Rectal smooth muscle tissue (tissue), 1 donor: ENCODE measurements at regions not wholly inside any gene's neighbourhood (a gene's known extent, or its start where the extent isn't known, plus 50 kb on each side); places are given as distances from the start of the nearest gene placed in this dataset.
"Not testable (repeated sequence)": the region's sequence is repeated elsewhere in the genome, so short reads cannot be mapped to it uniquely, and the experiment has no call there.

Source experiments
- H3K27ac ChIP-seq: one replicate; pipeline ENCODE4 v1.7.0; 2013; ENCODE audit warnings: low read depth, low read length, inconsistent platforms
- H3K27me3 ChIP-seq: one replicate; pipeline ENCODE4 v1.7.0; 2013; ENCODE audit warnings: low read length; ENCODE audit not compliant: control insufficient read depth, insufficient read depth
- H3K36me3 ChIP-seq: one replicate; pipeline ENCODE4 v1.7.0; 2013; ENCODE audit warnings: low read length; ENCODE audit not compliant: control insufficient read depth, insufficient read depth
- H3K4me1 ChIP-seq: one replicate; pipeline ENCODE4 v1.7.0; 2013; ENCODE audit warnings: low read length; ENCODE audit not compliant: control insufficient read depth, insufficient read depth
- H3K4me3 ChIP-seq: one replicate; pipeline ENCODE4 v1.7.0; 2013; ENCODE audit warnings: low read length
- H3K9ac ChIP-seq: one replicate; pipeline ENCODE4 v1.7.0; 2013; ENCODE audit warnings: low read length

DNA sequence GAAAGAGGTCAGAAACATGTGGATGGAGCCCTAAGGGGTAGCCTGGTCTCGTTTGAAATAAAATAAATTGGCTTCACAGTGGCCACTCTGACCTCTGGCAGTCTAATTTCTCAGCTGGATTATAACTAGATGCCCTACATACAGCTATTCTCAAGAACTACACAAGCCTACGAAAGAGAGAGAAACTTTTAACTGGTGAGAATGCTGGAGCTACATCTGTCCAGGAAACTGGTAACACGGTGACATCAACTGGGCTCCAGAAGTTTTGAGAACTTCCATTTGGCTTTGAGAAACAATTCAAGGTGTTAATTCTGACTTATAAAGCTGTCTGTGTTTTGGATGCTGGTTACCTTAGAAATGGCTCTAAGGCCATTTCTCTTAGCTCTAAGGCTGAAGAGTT lies 187.3 kb upstream of the TENT5A start:
- Histone ChIP-seq H3K4me3 (no peak overlapping the region), H3K4me1 (peaks cover 3% of the 10 kb centered on the region), H3K9ac (no peak overlapping the region), H3K36me3 (no peaks in the 10 kb centered on the region), H3K27ac (no peak overlapping the region), H3K27me3 (no peaks in the 10 kb centered on the region)

DNA sequence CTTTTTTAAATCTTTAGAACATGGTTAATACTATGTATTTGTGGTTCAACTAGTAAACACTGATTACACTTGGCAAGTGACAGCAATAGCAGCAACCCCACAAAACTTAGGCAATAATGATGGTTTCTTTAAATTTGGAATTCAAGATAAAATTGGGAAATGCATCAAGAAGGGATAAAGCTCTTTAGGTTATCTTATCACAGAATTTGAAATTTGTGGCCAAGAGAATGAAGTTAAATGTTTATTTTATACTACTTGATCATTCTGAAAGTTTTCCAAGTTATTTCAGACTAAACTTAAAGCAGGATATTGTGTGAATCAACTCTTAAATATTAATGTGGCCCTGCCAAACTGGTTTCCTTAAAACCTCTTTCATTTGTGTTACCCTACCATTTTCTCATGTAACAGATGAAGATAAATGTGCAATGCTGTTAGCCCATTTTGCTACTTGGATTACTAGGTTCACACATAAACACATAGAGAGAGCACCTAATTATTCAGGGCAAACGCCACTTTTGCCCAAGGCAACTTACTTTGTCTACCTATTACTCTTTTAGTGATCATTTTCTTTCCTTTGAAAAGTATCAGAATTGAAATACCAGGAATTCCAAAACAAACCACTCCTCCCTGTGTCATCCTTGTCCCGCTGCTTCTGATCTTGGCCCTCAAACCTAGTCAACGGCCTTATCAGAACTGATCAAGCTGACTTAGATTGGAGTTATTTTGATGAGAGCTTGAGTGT lies 186.7 kb upstream of the TENT5A start:
- Histone ChIP-seq H3K36me3 (no peaks in the 10 kb centered on the region), H3K4me3 (no peak overlapping the region), H3K27ac (no peak overlapping the region), H3K4me1 (peaks cover 3% of the 10 kb centered on the region), H3K27me3 (no peaks in the 10 kb centered on the region), H3K9ac (no peak overlapping the region)

DNA sequence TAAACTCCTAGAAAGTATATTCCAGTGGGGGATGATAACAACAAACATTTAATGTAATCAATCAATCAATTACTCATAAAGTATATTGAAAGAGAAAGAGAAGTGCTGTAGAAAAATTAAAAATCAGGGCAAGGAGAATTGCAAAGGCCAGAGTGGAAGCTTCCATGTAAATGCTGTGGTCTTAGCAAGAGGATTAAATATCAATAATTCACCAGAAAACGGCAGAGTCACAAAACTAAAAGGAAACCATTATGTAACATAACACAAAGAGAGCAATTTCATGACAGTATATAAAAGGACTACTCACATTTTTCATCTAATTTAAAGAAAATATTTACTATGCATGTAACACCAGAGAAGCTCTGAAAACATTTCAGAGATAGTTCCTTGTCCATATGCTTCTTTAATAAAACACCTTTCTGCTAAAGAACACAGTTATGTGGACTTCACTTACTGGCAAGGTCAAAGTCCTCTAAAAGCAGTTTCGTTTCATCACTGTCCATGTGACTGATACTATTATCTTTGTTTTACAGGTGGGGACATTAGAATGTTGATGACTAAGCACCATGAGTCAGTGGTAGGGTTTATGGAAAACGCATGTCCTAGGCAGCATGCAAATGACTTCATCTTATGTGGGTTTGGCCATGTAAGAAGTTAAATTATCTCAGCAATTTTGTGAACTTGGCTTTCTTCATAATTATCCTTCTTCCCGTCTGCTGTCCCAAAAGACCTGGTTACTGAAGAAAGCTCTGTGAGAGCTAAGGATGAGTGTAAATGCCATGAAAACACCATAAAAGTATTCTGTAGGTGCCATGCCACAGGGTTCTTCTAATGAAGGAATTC lies 185.8 kb upstream of the TENT5A start:
- H3K27ac ChIP-seq: no peak overlapping the region

DNA sequence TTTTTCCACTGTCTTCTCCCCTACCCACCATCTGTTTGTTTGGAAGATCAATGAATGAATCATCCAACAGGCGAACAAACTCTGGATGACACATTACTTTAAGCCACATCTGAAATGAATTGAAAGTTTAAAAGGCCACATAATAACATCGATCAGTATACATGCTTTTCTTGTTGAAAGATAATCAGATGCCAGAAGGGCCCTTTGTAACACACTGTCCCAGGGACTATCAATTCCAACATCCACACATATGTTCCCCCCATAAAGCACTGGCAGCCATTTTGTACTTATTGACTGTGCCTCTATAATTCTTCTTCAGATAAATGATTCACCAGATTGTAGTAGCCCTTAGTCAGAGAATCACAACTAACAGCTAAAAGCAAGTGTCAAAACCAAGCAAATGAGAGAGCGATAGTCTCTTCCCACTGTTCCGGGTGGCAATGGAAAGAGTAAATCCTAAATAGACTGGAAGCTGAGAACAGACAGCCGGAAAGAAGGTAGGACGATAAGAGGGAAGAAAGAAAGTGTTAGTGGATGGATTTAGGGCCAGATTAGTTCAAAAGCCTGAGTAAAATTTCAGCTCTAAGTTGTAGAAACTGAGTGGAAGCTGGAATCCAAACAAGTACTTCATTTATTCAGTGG lies 184.9 kb upstream of the TENT5A start:
- no peaks in the 10 kb centered on the region for H3K27me3 ChIP-seq
- H3K4me3 ChIP-seq: no peak overlapping the region
- peaks cover 3% of the 10 kb centered on the region for H3K4me1 ChIP-seq
- H3K36me3 ChIP-seq: no peaks in the 10 kb centered on the region
- no peak overlapping the region for H3K9ac ChIP-seq
- no peak overlapping the region for H3K27ac ChIP-seq

More for the DNA sequence above, 185.8 kb upstream of the TENT5A start:
- Histone ChIP-seq H3K4me1 (peaks cover 3% of the 10 kb centered on the region), H3K4me3 (no peak overlapping the region), H3K27me3 (no peaks in the 10 kb centered on the region), H3K36me3 (no peaks in the 10 kb centered on the region), H3K9ac (no peak overlapping the region)

DNA sequence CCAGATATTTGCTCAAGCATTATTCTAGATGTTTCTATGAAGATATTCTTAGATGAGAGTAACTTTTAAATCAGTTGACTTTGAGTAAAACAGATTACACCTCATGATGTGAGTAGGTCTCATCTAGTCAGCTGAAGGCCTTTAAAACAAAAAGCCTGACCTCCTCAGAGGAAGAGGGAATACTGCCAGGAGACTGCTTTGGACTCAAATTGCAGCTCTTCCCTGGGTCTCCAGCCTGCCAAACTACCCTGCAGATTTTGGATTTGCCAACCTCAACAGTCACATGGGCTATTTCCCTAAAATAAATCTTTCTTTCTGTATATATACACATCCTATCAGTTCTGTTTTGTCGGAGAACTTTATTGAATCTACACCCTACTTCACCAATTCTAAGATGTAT lies 182.5 kb upstream of the TENT5A start:
- no peak overlapping the region for H3K4me3 ChIP-seq
- H3K4me1 ChIP-seq: no peaks in the 10 kb centered on the region
- H3K9ac ChIP-seq: no peak overlapping the region
- no peak overlapping the region for H3K27ac ChIP-seq
- H3K27me3 ChIP-seq: no peaks in the 10 kb centered on the region
- no peaks in the 10 kb centered on the region for H3K36me3 ChIP-seq

DNA sequence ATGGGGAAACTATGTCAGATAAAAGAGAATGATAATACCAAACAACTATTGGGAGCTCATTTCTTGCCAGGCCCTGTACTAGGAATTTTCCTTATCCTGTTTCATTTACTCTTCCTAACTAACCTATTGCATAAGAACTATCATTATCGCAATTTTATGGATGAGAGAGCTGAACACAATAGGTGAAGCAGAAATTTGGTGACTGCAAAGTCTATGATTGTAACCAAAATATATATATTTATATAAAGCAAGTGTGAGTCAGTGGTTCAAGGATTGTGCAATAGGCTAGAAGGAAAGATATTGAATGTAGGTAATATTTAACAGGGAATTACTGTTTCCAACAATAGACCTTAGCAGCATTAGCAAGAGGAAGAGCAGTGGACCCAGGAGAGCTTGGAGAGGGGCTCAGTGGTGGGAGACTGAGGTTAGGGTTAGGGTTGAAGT lies 181.1 kb upstream of the TENT5A start:
- Histone ChIP-seq H3K27ac (no peak overlapping the region), H3K4me1 (no peaks in the 10 kb centered on the region), H3K27me3 (no peaks in the 10 kb centered on the region), H3K9ac (no peak overlapping the region), H3K4me3 (no peak overlapping the region), H3K36me3 (no peaks in the 10 kb centered on the region)

DNA sequence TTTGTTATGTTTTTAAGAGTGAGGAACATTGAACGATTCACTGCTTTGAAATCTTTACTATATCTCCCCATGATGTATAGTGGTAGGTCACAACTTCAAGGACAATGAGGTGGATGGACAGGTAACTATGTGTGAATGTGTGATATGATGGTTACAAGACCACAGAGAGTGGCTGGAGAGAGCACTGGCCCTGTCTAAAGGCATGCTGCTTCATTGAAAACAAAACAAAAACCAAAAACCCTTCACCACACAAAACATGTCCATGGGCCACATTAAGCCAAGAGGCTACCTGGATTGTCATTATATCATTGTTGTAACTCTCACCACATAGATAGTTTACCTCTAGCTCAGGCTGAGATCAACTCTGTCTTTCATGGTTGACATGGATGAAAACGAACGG lies 180.6 kb upstream of the TENT5A start:
- Histone ChIP-seq H3K36me3 (no peaks in the 10 kb centered on the region), H3K27ac (no peak overlapping the region), H3K9ac (no peak overlapping the region), H3K4me3 (no peak overlapping the region), H3K27me3 (no peaks in the 10 kb centered on the region), H3K4me1 (no peaks in the 10 kb centered on the region)

DNA sequence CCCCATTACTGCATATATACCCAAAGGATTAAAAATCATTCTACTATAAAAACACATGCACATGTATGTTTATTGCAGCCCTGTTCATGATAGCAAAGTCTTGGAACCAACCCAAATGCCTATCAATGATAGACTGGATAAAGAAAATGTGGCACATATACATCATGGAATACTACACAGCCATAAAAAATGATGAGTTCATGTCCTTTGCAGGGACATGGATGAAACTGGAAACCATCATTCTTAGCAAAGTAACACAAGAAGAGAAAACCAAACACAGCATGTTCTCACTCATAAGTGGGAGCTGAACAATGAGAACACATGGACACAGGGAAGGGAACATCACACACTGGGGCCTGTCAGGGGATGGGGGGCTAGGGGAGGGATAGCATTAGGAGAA lies 180.0 kb upstream of the TENT5A start:
- not testable (repeated sequence) for H3K9ac ChIP-seq, H3K4me1 ChIP-seq, H3K27ac ChIP-seq, H3K4me3 ChIP-seq, H3K36me3 ChIP-seq, H3K27me3 ChIP-seq

DNA sequence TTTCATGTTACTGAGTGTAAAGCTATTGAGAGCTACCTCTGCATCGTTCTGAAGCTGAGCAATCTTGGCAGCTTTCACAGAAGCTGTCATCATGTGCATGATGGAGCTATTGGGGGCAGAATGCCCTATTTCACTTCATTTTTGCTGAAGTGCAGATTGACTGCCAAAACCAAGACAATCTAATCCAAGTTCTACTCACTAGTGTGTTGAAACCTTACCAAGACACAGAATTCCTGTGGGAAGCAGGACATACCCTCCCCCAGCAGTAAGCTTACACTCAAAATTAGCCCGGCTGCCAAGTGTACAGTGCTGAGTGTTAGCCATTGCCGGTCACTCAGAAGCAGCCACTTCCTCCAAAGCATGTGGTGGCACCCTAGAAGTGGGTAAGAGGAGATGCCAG lies 177.3 kb upstream of the TENT5A start:
- Histone ChIP-seq H3K27ac (no peak overlapping the region), H3K4me3 (no peak overlapping the region), H3K4me1 (no peaks in the 10 kb centered on the region), H3K36me3 (no peaks in the 10 kb centered on the region), H3K27me3 (no peaks in the 10 kb centered on the region), H3K9ac (no peak overlapping the region)

DNA sequence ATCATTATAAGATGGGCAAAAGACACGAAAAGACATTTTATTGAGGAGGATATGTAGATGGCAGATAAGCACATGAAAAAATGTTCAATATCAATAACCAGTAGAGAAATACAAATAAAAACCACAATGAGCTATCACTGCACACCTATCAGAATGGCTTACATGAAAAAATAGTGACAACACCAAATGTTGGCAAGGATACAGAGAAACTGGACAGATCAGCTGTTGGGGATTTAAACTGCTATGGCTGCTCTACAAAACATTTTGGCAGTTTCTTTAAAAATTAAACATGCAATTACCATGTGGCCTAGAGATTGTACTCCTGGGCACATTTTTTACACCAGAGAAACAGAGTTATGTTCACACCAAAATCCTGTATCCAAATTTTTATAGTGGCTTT lies 172.7 kb upstream of the TENT5A start:
- Histone ChIP-seq H3K36me3 (no peaks in the 10 kb centered on the region), H3K4me1 (no peaks in the 10 kb centered on the region), H3K9ac (no peak overlapping the region), H3K4me3 (no peak overlapping the region), H3K27ac (no peak overlapping the region), H3K27me3 (no peaks in the 10 kb centered on the region)

DNA sequence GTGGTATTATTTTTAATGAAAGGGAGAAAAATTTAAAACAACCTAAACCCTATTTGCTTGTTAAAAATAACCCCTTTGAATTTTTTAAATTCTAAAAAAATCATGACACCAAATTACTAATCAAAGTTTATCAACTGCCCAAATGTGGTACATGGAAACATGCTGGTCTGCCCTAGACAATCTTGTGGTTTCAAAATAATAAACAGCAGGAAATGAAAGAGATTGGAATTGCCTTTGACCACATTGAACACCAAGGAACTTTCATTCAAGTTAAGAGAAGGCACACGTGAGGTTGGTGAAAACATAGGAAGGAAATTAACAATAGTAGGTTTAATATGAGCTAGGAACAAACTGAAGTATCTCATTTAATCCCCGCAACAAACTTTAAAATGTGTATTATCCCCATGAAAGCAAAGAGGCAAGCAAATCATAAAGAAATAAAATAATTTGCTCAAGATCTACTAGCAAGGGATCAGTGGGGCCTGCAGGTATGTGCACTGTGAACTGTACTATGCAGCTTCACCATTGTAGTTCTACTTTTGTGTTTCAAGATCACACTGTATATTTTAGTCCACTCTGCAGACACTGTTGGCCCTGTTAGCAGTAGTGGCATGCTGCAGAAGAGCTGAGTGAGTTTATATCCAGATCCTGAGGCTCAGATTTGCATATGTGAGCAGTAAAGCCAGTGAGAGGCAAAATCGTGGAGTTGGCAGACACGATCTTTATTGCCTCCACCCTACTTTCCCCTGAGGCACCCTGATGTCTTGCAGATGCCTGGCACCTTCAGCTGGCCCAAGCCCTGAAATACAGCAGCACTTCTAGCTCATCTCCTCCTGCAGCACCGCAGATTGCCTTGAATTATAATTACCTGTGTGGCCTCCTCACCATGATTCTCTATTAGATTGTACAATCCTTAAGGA lies 157.8 kb upstream of the TENT5A start:
- Histone ChIP-seq H3K27me3 (no peaks in the 10 kb centered on the region), H3K4me3 (no peak overlapping the region), H3K4me1 (peaks cover 2% of the 10 kb centered on the region), H3K27ac (no peak overlapping the region), H3K9ac (no peak overlapping the region), H3K36me3 (no peaks in the 10 kb centered on the region)

DNA sequence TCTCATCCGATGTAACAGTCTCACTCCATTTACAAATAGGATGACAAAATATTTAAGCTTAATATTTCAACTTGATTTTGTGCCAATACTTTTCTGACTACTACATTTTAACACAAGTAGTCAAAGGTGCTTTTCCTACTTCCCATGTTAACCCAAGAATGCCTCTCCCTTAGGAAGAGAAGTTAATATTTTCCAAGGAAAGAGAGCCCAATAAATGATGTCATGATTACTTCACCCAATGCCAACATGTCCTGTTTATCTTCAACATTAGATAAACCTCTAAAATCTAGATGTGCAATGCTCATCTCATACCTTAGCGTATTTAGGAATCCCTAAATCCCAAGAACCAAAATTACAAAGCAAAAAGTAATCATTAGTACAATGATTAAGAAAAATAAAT lies 156.7 kb upstream of the TENT5A start:
- no peak overlapping the region for H3K9ac ChIP-seq
- no peaks in the 10 kb centered on the region for H3K27me3 ChIP-seq
- no peaks in the 10 kb centered on the region for H3K36me3 ChIP-seq
- peaks cover 2% of the 10 kb centered on the region for H3K4me1 ChIP-seq
- no peak overlapping the region for H3K4me3 ChIP-seq
- H3K27ac ChIP-seq: no peak overlapping the region
